Caco-2 (cell line): ENCODE measurements at regions not wholly inside any gene's neighbourhood (a gene's known extent, or its start where the extent isn't known, plus 50 kb on each side); places are given as distances from the start of the nearest gene placed in this dataset.

Experiments
- BruUV-seq: library from RNA; stranded (reverse); fragments of 400-500 nt; replicated peaks from 2 replicates; lab custom pipeline; 2021; lab: Mats Ljungman, UMichigan
- CTCF ChIA-PET: fragments of 300-600 bp; sonication (Branson Sonifier 250); formaldehyde crosslinking; loops from one replicate; lab custom pipeline; 2022; ENCODE audit warnings: antibody characterized with exemption; lab: Charles Lee
- POLR2A ChIA-PET: fragments of 300-600 bp; sonication (Branson Sonifier 250); formaldehyde crosslinking; loops from one replicate; lab custom pipeline; 2022; ENCODE audit warnings: antibody characterized with exemption; lab: Charles Lee
- DNase-seq, 2 experiments: peaks; one replicate each; pipeline versions ENCODE4 v3.0.0 to v3.0.0-alpha.2; 2020 to 2022
- H3K27me3 ChIP-seq: replicated peaks from 2 replicates; pipeline ENCODE4 v1.6.0; 2011; ENCODE audit warnings: low read length; ENCODE audit not compliant: control insufficient read depth, insufficient read depth
- H3K36me3 ChIP-seq: 2 replicates; pipeline ENCODE4 v1.5.1; 2011; ENCODE audit warnings: low read length; ENCODE audit not compliant: control insufficient read depth, insufficient read depth
- H3K4me1 ChIP-seq: fragments of 250-450 bp; sonication (Bioruptor Pico); 2 replicates; pipeline ENCODE4 v1.5.1; 2020; ENCODE audit warnings: mild to moderate bottlenecking
- H3K4me3 ChIP-seq: 2 replicates; pipeline ENCODE4 v1.5.1; 2011; ENCODE audit warnings: low read depth, mild to moderate bottlenecking, control low read depth, low read length
- H3K9me3 ChIP-seq: fragments of 250-450 bp; sonication (Bioruptor Pico); 2 replicates; pipeline ENCODE4 v1.5.1; 2020; ENCODE audit warnings: mild to moderate bottlenecking, moderate library complexity
- H3K27ac Mint-ChIP-seq: one replicate; pipeline ENCODE4 v1.8.0; 2022; ENCODE audit warnings: mixed read lengths; ENCODE audit not compliant: unreplicated experiment
- H3K27me3 Mint-ChIP-seq: one replicate; pipeline ENCODE4 v1.8.0; 2022; ENCODE audit warnings: mixed read lengths; ENCODE audit not compliant: insufficient read depth, unreplicated experiment
- H3K36me3 Mint-ChIP-seq: one replicate; pipeline ENCODE4 v1.8.0; 2022; ENCODE audit warnings: mild to moderate bottlenecking, mixed read lengths; ENCODE audit not compliant: insufficient read depth, unreplicated experiment
- H3K4me1 Mint-ChIP-seq: one replicate; pipeline ENCODE4 v1.8.0; 2022; ENCODE audit warnings: low read depth, mixed read lengths; ENCODE audit not compliant: unreplicated experiment
- H3K4me3 Mint-ChIP-seq: one replicate; pipeline ENCODE4 v1.8.0; 2022; ENCODE audit warnings: mild to moderate bottlenecking, moderate library complexity, mixed read lengths; ENCODE audit not compliant: unreplicated experiment
- H3K9me3 Mint-ChIP-seq: one replicate; pipeline ENCODE4 v1.8.0; 2022; ENCODE audit warnings: mixed read lengths; ENCODE audit not compliant: unreplicated experiment
- CTCF ChIP-seq, 2 experiments: fragments of 200-600 bp in 1 of 2; IDR thresholded peaks; 1 replicate in 1 of 2; 2 replicates in 1 of 2; pipeline versions ENCODE4 v1.5.1 to v1.8.0; 2011 to 2022; ENCODE audit warnings: antibody characterized with exemption in 1 of 2, control low read depth in 1 of 2, inconsistent platforms in 1 of 2, low read depth in 1 of 2, low read length in 1 of 2, mild to moderate bottlenecking in 1 of 2, moderate library complexity in 1 of 2; ENCODE audit not compliant: insufficient read depth in 1 of 2, severe bottlenecking in 1 of 2, unreplicated experiment in 1 of 2
- intact Hi-C: fragments of 100-400 bp; cut with micrococcal nuclease; formaldehyde crosslinking; loops from one replicate; pipeline ENCODE4 v1.10.0; 2022; ENCODE audit not compliant: unreplicated experiment

- 0 out of 2 replicates have a peak, but pooled peaks cover 5% of the 10 kb centered on the region for H3K4me1 ChIP-seq
- Mint-ChIP-seq H3K4me1 (peaks cover 7% of the 10 kb centered on the region), H3K27me3 (peaks cover 10% of the 10 kb centered on the region), H3K4me3 (no peak overlapping the region), H3K9me3 (no peaks in the 10 kb centered on the region), H3K27ac (no peak overlapping the region), H3K36me3 (no peaks in the 10 kb centered on the region)
- DNase-seq, result no peak
- peaks cover 1% of the 10 kb centered on the region; the same call in 1 of the 2 replicates for H3K9me3 ChIP-seq
- intact Hi-C loops, result no loop called here
- no peak overlapping the region for H3K4me3 ChIP-seq
- no peaks in the 10 kb centered on the region for H3K27me3 ChIP-seq
- no TSS peak for BruUV-seq
- H3K36me3 ChIP-seq, result no peaks in the 10 kb centered on the region
- POLR2A ChIA-PET, result no interaction called here
- CTCF ChIA-PET, result no interaction called here
- no peak for TF ChIP-seq CTCF (IDR thresholded peaks at IDR 0.05; ENCODE audit: insufficient read depth in 1 of 2, low read depth in 1 of 2, low read length in 1 of 2, severe bottlenecking in 1 of 2, unreplicated experiment in 1 of 2)
Observed at GRCh38 chr6:16907991-16908390, 146.7 kb upstream of the ATXN1 start.

GRCh38 chr6:16904957-16905356 is 143.7 kb upstream of the ATXN1 start:
- Mint-ChIP-seq H3K4me1 (no peaks in the 10 kb centered on the region), H3K4me3 (no peak overlapping the region), H3K27me3 (peaks cover 10% of the 10 kb centered on the region), H3K27ac (no peak overlapping the region), H3K9me3 (no peaks in the 10 kb centered on the region), H3K36me3 (no peaks in the 10 kb centered on the region)
- Histone ChIP-seq H3K4me3 (no peak overlapping the region), H3K27me3 (no peaks in the 10 kb centered on the region; the same call in 1 of the 2 replicates), H3K4me1 (no peaks in the 10 kb centered on the region), H3K9me3 (no peaks in the 10 kb centered on the region), H3K36me3 (no peaks in the 10 kb centered on the region)
- POLR2A ChIA-PET, result no interaction called here
- TF ChIP-seq CTCF (IDR thresholded peaks at IDR 0.05; ENCODE audit: insufficient read depth in 1 of 2, low read depth in 1 of 2, low read length in 1 of 2, severe bottlenecking in 1 of 2, unreplicated experiment in 1 of 2), result no peak
- CTCF ChIA-PET, result no interaction called here
- no TSS peak for BruUV-seq
- no peak for DNase-seq
- intact Hi-C loops, result no loop called here

GRCh38 chr6:16903470-16903869 is 142.2 kb upstream of the ATXN1 start:
- intact Hi-C loops, result no loop called here

More at GRCh38 chr6:16903470-16903869, 142.2 kb upstream of the ATXN1 start:
- DNase-seq, result no peak
- Mint-ChIP-seq H3K27me3 (peaks cover 10% of the 10 kb centered on the region), H3K4me1 (no peaks in the 10 kb centered on the region), H3K4me3 (no peak overlapping the region), H3K36me3 (no peaks in the 10 kb centered on the region), H3K9me3 (no peaks in the 10 kb centered on the region), H3K27ac (no peak overlapping the region)
- H3K9me3 ChIP-seq, result no peaks in the 10 kb centered on the region
- H3K36me3 ChIP-seq, result no peaks in the 10 kb centered on the region
- CTCF ChIA-PET, result no interaction called here
- BruUV-seq, result no TSS peak
- H3K4me3 ChIP-seq, result no peak overlapping the region
- TF ChIP-seq CTCF (IDR thresholded peaks at IDR 0.05; ENCODE audit: insufficient read depth in 1 of 2, low read depth in 1 of 2, low read length in 1 of 2, severe bottlenecking in 1 of 2, unreplicated experiment in 1 of 2), result no peak
- POLR2A ChIA-PET, result no interaction called here
- no peaks in the 10 kb centered on the region for H3K4me1 ChIP-seq
- no peaks in the 10 kb centered on the region; the same call in 1 of the 2 replicates for H3K27me3 ChIP-seq
